Activated T-helper 2 cell treated with anti-CD3 and anti-CD28 coated beads, Interferon-gamma antibody, Interleukin-2, Interleukin-4, amounts not matched to agents 10 μg/mL and 5 μg/mL and 100 μg/mL, durations not matched to agents 14 hours and 24 hours and 36 hours (primary cell): ENCODE measurements at regions not wholly inside any gene's neighbourhood (a gene's known extent, or its start where the extent isn't known, plus 50 kb on each side); places are given as distances from the start of the nearest gene placed in this dataset.
"Not testable (repeated sequence)": the region's sequence is repeated elsewhere in the genome, so short reads cannot be mapped to it uniquely, and the experiment has no call there.

Experiments used
- DNase-seq: peaks from one replicate; pipeline ENCODE4 v3.0.0; 2021; ENCODE audit warnings: low spot score
- H3K27ac Mint-ChIP-seq: one replicate; pipeline ENCODE4 v1.8.0; 2021; ENCODE audit warnings: mixed read lengths
- H3K27me3 Mint-ChIP-seq: one replicate; pipeline ENCODE4 v1.8.0; 2021; ENCODE audit warnings: low read depth, mixed read lengths
- H3K36me3 Mint-ChIP-seq: one replicate; pipeline ENCODE4 v1.8.0; 2021; ENCODE audit warnings: low read depth, mixed read lengths
- H3K4me1 Mint-ChIP-seq: one replicate; pipeline ENCODE4 v1.8.0; 2021; ENCODE audit warnings: low read depth, mixed read lengths
- H3K4me3 Mint-ChIP-seq: one replicate; pipeline ENCODE4 v1.8.0; 2021; ENCODE audit warnings: low read depth, mild to moderate bottlenecking, moderate library complexity, mixed read lengths
- H3K9me3 Mint-ChIP-seq: one replicate; pipeline ENCODE4 v1.8.0; 2021; ENCODE audit warnings: mixed read lengths
- intact Hi-C: fragments of 100-400 bp; cut with micrococcal nuclease; formaldehyde crosslinking; loops from one replicate; pipeline ENCODE4 v1.15.1; 2023

GRCh38 chr2:131990751-131991150 lies 171.0 kb downstream of the ANKRD30BL start:
- H3K27ac Mint-ChIP-seq, intact Hi-C loops, DNase-seq, H3K27me3 Mint-ChIP-seq, H3K36me3 Mint-ChIP-seq, H3K9me3 Mint-ChIP-seq, H3K4me3 Mint-ChIP-seq, H3K4me1 Mint-ChIP-seq: not testable (repeated sequence)

DNA sequence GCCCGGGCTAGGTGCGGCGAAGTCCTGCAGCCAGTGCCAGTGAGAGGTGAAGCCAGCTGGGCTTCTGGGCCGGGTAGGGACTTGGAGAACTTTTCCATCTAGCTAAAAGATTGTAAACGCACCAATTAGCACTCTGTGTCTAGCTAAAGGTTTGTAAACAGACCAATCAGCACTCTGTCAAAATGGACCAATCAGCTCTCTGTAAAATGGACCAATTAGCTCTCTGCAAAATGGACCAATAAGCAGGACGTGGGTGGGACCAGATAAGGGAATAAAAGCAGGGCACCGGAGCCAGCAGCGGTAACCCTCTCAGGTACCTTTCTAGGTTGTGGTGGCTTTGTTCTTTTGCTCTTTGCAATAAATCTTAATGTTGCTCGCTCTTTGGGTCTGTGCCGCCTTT lies 195.1 kb downstream of the ANKRD30BL start:
- H3K4me1 Mint-ChIP-seq, H3K4me3 Mint-ChIP-seq, H3K9me3 Mint-ChIP-seq, DNase-seq, H3K27me3 Mint-ChIP-seq, intact Hi-C loops, H3K36me3 Mint-ChIP-seq, H3K27ac Mint-ChIP-seq: not testable (repeated sequence)

GRCh38 chr2:131966256-131966655 lies 195.5 kb downstream of the ANKRD30BL start:
- Mint-ChIP-seq H3K27me3 (no peaks in the 10 kb centered on the region), H3K36me3 (no peaks in the 10 kb centered on the region), H3K27ac (no peak overlapping the region), H3K9me3 (no peaks in the 10 kb centered on the region), H3K4me1 (no peaks in the 10 kb centered on the region), H3K4me3 (no peak overlapping the region)
- no peak for DNase-seq
- intact Hi-C loops, result no loop called here

DNA sequence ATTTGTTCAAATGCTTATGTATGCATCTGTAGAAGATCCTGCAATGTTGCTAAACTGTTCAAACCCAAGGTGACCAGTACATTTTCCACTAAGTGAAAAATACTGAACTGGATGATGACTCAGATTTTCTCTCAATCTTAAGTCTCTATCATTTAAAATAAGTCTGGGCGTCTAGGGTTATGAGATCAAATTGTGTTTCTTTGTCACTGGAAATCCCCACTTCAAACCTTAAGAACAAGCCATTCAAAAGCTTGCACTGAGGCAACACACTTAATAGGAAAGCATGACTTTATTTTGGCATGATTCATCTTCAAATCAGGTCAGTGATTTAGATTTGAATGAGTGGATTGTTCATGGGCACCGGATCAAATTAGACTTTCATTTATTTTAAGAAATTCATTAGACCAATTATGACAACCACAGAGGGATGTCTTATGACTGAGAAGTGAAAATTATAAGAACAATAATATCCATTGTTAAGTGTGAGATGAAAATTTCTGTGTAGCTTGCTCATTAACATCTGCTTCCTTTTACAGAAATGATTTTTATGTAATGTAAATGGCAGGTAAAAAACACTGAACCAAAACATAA lies 203.6 kb downstream of the ANKRD30BL start:
- DNase-seq, H3K9me3 Mint-ChIP-seq, H3K36me3 Mint-ChIP-seq, H3K4me3 Mint-ChIP-seq, intact Hi-C loops, H3K4me1 Mint-ChIP-seq, H3K27ac Mint-ChIP-seq, H3K27me3 Mint-ChIP-seq: not testable (repeated sequence)

- H3K4me3 Mint-ChIP-seq, H3K27ac Mint-ChIP-seq, H3K4me1 Mint-ChIP-seq: not testable (repeated sequence)
Measured at GRCh38 chr2:131948641-131949040, 213.1 kb downstream of the ANKRD30BL start.

DNA sequence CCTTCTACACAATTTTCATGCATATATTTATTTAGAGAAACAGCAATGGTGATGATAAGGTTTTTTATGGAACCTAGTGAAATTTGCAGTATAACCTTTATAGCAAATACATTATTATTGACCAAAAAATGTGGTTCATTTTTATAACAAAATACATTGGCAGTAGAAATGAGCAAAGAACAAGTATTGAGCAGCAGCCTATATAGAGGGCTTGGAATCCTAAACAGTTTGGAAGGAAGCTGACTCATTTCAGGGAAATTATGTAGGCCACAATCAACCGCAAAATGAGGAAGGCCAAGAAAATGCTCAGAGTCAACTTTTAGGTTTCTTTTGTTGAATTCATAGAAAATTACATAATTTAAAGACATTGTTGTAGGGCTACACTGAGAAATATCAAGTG lies 238.5 kb downstream of the ANKRD30BL start:
- H3K36me3 Mint-ChIP-seq, H3K4me1 Mint-ChIP-seq, H3K9me3 Mint-ChIP-seq, H3K4me3 Mint-ChIP-seq, H3K27me3 Mint-ChIP-seq, H3K27ac Mint-ChIP-seq, intact Hi-C loops, DNase-seq: not testable (repeated sequence)

More at GRCh38 chr2:131948641-131949040, 213.1 kb downstream of the ANKRD30BL start:
- intact Hi-C loops, DNase-seq, H3K27me3 Mint-ChIP-seq, H3K36me3 Mint-ChIP-seq, H3K9me3 Mint-ChIP-seq: not testable (repeated sequence)

- intact Hi-C loops, DNase-seq, H3K36me3 Mint-ChIP-seq, H3K27me3 Mint-ChIP-seq, H3K27ac Mint-ChIP-seq, H3K4me1 Mint-ChIP-seq, H3K9me3 Mint-ChIP-seq, H3K4me3 Mint-ChIP-seq: not testable (repeated sequence)
Measured at GRCh38 chr2:131922854-131923253, 238.9 kb downstream of the ANKRD30BL start.
